COLO668 (cell line): ENCODE measurements at regions not wholly inside any gene's neighbourhood (a gene's known extent, or its start where the extent isn't known, plus 50 kb on each side); places are given as distances from the start of the nearest gene placed in this dataset.

ENCODE experiments used
- DNase-seq: peaks from one replicate; lab custom pipeline; 2025; ENCODE audit not compliant: unreplicated experiment; lab: John Stamatoyannopoulos, UW

GRCh38 chr15:87207990-87208580 lies 1048.5 kb downstream of the NTRK3 start:
- no peak for DNase-seq

- no peak for DNase-seq
These were observed 1049.3 kb downstream of the NTRK3 start for GRCh38 chr15:87207251-87207650.

GRCh38 chr15:87201986-87202385 lies 1054.6 kb downstream of the NTRK3 start:
- no peak for DNase-seq

DNA sequence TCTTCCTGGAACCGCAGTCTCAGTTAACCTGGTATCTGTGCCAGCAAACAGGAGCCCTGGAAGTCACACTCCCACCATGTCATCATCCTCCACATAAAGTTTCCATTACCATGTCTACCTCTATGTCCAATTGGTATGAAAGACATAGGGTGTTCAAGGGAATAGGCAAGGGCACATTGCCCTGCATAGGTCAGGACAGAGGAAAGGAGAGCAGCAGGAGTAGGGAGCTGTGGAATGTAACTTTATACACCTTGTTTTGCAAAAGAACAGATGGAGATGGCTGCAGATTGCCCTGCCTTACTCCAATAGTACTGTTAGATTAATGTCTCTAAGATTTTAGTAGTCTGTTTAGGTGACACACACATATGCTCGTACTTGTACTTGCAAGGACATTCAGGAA lies 1056.4 kb downstream of the NTRK3 start:
- no peak for DNase-seq

DNA sequence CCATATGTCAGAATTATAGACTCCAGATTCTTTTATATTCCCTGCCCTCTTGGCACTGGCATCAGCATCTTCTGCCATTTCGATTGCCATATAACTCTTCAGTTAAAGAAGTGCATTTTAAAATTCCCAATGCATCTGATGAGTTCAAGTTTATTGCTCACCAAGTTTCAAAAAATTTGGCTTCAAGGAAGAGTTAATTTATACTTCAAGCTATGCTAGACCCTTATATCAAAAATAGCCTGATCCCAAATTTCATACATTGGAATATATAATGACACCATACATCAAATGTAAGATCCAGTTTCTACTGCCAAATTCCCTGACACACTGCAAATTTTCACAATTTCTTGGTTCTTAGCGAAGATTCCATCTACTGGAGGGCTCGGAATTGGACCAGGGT lies 1058.6 kb downstream of the NTRK3 start:
- DNase-seq: no peak

- DNase-seq: no peak
These were observed 1060.0 kb downstream of the NTRK3 start for GRCh38 chr15:87196498-87196897.

- no peak for DNase-seq
These were observed 1063.1 kb downstream of the NTRK3 start for GRCh38 chr15:87193481-87193880.

- no peak for DNase-seq
These were observed 1088.0 kb downstream of the AGBL1 start for GRCh38 chr15:87167706-87168105.

GRCh38 chr15:87167055-87167454 lies 1087.4 kb downstream of the AGBL1 start:
- DNase-seq: no peak

DNA sequence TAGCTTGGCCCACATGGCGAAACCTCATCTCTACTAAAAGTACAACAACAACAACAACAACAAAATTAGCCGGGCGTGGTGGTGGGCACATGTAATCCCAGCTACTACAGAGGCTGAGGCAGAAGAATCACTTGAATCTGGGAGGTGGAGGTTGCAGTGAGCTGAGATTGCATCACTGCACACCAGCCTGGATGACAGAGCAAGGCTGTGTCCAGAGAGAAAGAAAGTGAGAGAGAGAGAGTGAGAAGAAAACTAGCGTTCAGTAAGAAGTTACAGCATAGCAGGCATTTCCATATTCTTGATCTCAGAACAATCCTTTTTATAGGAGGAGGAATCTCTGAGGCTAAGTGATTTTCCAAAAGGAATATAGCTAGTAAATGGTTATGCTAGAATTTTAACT lies 1076.1 kb downstream of the AGBL1 start:
- DNase-seq: no peak

DNA sequence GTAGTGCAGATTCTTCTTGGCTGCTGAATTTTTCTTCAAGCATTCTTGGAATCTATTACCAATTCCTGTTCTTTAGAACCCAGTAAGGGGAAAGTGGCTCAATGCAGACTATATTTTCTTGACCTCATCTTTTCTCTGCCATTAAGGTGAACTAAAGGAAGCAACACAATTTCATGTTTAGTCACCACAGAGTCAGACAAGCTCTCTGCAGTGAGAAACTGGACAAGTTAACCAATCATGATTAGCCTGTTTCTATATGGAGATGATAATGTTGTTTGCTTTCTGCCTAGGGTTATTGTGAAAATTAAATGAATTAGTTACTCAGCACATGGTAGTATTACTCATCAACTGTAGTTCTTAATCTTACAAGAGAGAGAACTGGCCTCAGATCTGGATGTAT lies 1075.1 kb downstream of the AGBL1 start:
- DNase-seq: no peak

DNA sequence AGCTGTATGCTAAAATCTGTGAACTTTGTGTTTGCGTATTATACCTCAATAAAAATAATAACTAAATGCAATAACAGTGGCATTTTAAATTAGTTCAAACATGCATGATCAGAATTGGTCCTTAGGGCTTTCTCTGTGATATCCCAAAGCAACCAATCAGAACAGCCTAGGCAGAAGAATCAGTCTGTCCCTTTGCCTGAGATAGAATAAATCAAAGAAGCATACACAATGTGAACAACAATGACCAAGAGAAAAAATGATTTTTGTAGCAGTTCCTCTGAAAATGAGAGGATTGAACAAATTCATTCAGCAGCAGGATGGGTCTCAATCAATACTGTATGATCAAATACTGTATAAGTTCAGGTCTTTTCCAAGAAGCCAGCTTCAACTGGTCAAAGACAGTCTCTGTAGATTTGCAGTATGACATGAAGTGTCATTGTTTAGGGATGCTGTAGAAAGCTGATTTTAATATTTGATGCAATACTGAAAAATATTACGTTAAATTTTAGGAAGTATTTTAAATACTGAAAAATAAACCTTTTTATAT lies 1071.6 kb downstream of the AGBL1 start:
- no peak for DNase-seq

- DNase-seq: no peak
These were observed 1066.0 kb downstream of the AGBL1 start for GRCh38 chr15:87145696-87146095.

DNA sequence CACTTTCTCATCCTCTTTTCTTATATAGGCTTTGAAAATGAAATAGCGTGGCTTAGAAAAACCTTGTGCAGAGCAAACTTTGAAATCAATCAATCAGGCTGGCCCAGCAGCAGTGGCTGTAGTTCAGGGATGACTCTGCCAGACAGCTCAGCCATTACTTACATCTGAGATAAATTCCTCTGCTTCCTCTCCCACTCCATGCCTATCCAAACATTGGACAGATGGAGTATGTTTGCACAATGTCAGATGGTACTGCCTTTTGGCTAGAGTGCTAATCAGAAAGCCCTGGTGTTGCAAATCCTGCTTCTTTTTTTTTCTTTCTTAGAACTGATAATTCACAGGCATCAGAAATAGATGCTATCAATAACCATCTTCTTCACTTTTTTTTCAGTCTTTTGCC lies 1065.1 kb downstream of the AGBL1 start:
- DNase-seq: peak; percentile 15

DNA sequence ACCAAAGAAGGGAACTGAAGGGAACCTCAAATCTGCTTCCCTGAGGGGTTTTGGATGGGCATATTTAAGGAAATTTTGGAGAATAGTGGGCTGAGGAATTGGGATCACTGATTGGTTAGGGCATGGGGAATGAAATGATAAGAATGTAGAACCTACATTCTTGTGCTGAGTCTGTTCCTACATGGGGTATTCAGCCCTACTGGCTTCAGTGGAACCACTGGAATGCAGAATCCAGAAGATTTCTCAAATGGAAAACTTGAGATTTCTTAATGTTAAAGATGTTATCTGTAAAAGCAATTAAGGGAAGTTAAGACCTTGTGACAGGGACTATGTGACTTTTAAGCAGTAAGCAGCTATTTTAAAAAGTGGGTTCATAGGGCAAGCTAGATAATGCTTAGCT lies 1062.4 kb downstream of the AGBL1 start:
- DNase-seq: no peak

DNA sequence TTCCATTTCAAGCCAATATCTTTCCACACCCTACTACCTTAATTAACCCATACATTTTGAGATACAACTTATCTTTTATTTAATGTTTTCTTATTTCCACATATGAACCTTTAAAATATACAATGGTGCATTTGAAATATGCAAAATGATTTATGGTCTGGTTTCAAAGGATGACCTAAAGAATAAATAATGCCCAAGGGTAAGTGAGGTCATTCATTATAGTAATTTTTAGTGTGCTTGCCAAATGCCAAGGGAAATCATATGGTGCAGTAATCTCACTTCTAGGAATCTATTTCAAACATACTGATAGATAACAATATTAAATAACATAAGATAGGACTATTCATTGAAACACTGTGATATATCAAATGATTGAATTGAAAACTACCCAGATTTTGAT lies 1055.4 kb downstream of the AGBL1 start:
- no peak for DNase-seq

DNA sequence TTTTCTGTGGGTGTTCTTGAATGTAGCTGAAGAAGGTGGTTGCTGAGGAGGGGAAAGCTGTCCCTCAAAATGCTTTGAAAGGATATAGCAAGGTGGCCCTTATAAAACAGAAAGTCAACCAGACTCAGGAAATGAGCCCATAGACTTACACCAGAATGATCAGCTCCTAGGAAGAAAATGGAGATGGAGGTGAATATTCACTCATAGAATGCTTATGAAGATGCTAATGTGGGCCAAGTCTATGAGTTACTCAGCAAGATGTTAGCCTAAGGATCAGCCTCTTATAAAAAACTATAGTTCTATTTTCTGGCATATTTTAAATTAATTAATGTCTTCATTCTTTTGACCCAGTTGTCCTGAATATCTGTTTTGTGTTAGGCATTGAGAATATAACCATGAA lies 1054.0 kb downstream of the AGBL1 start:
- DNase-seq: no peak

DNA sequence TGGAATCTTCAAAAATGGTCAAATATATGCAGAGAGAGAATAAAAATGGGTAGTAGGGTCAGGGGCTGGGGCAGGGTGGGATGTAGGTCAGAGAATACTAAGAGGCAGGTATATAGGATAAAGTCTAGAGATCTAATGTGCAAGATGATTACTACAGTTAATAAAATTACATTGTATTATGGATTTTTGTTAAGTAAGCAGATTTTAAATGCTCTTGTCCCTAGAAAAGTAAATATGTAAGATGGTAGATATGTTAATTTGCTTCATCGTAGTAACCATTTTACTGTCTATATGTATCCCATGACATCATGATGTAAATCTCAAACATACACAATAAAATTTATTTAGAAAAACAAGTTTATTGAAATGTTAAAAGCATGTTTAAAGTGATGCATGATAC lies 1051.4 kb downstream of the AGBL1 start:
- no peak for DNase-seq

- DNase-seq: no peak
These were observed 1050.2 kb downstream of the AGBL1 start for GRCh38 chr15:87129916-87130315.

- DNase-seq: no peak
These were observed 1044.2 kb downstream of the AGBL1 start for GRCh38 chr15:87123676-87124382.

DNA sequence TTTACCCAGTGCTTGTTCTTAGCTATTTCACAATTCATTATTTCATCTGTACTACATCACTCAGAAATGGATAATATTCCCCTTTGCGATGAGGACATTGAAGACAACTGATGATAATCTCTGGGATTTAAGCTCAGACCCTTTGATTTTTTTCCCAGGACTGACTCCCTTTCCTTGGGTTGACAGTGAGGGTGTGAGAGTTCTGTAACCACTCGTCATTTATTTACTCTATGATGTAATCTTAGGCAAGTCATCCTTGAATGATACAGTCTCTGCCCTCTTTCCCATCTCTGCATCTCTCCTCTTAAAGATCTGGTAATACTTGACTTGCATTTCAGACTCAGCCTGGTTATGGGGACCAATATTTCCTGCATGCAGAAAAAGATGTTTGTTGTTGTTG lies 1041.7 kb downstream of the AGBL1 start:
- DNase-seq: no peak

DNA sequence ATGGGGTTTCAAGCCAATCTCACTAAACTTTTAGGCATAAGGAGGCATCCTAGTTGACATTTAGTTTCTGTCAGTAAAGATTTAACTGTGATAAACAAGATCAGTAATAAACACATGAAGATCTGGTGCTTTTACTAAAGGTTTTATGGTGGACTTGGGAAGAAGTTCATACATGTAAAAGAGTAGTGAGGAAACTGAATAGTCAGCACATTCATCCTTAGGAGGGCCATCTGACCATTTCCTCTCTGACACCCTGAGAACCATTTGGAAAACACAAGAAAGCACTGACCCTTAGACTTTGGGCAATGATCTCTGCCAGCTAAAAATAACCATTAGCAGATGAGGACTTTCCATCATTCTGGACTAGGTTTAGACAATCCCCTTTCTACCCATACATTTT lies 1040.9 kb downstream of the AGBL1 start:
- DNase-seq: no peak

DNA sequence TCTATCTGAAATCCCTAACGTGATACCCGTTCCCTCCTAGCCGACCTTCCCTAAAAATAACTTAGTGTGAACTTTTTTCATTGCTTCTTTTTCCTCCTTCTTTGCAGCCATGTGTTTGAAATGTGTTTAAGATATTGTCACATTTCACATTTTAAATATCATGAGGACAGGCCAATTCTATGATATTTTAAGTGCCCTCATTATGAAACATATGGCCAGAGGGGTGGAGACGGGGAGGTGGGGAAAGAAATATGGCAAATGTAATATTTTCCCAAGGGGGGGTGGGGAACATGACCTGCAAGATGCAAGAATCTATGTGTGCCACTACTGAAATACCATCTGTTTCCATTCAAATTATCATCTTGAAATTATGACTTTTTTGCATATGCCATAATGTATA lies 1039.2 kb downstream of the AGBL1 start:
- no peak for DNase-seq
